ENCODE measurements at regions not wholly inside any gene's neighbourhood (a gene's known extent, or its start where the extent isn't known, plus 50 kb on each side); places are given as distances from the start of the nearest gene placed in this dataset.

DNA sequence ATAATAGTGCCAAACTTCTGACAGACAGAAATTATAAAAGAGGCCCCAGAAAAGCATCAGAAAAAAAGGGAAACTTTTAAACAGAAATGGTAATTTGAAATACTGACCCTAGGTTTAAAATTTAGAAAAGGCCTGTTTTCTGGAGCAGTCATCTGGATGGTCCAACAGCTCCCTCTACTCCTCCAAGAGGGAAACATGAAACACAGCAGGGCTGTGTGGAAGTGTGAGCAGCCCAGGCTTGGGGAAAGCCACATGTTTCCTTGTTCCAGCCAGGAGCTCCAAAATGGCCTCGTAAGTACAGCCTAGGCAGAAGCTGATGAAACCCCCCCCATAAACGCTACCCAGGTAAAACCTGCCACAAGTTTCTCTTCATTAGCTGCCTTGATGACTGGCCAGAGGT, 499.3 kb upstream of the ADAMTS16 start:
- POLR2A ChIA-PET: no interaction called here
- intact Hi-C loops (cut with micrococcal nuclease): no loop called here
- DNase-seq (ENCODE audit: low read depth, low spot score): no peak
- H3K27me3 ChIP-seq (ENCODE audit: control insufficient read depth in 2 of 2, insufficient read depth in 2 of 2, low read length in 2 of 2): no peaks in the 10 kb centered on the region
- peaks cover 4% of the 10 kb centered on the region for H3K9me3 ChIP-seq (replicated peaks; ENCODE audit: control insufficient read depth, insufficient read depth, low read length)
- H3K36me3 ChIP-seq (ENCODE audit: control insufficient read depth in 2 of 2, extremely low read depth in 1 of 2, insufficient read depth in 2 of 2, low read length in 2 of 2): no peaks in the 10 kb centered on the region
- dilution Hi-C loops (cut with MboI; ENCODE audit: extremely low pct_ligation_motif_present, low sequenced_read_pairs): no loop called here
- CTCF ChIA-PET: no interaction called here
- no peaks in the 10 kb centered on the region for H3K79me2 ChIP-seq (ENCODE audit: control insufficient read depth, insufficient read depth, low read length)
- H3K4me1 ChIP-seq (ENCODE audit: control insufficient read depth, extremely low read depth, insufficient read depth, low read length): no peaks in the 10 kb centered on the region
- no peak for TF ChIP-seq EZH2 (IDR thresholded peaks at IDR 0.05; ENCODE audit: borderline replicate concordance, low read depth, low read length, severe bottlenecking)
- no peak for TF ChIP-seq POLR2AphosphoS5 (IDR thresholded peaks at IDR 0.05; ENCODE audit: insufficient read depth, low read depth, low read length)
- TF ChIP-seq GATA2 (IDR thresholded peaks at IDR 0.05; ENCODE audit: insufficient read depth, insufficient read length, low read depth, low read length): no peak
- TF ChIP-seq, protein P1, sequence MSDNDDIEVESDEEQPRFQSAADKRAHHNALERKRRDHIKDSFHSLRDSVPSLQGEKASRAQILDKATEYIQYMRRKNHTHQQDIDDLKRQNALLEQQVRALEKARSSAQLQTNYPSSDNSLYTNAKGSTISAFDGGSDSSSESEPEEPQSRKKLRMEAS (IDR thresholded peaks at IDR 0.05; ENCODE audit: insufficient read depth, insufficient read length): no peak
- TF ChIP-seq MYC (IDR thresholded peaks at IDR 0.05; ENCODE audit: low read depth, low read length): no peak
- TF ChIP-seq FOS (IDR thresholded peaks at IDR 0.05; ENCODE audit: borderline replicate concordance, insufficient read depth, low read length): no peak
- TF ChIP-seq POLR2A (IDR thresholded peaks at IDR 0.05; ENCODE audit: low read depth, low read length): no peak
- TF ChIP-seq, protein P2, sequence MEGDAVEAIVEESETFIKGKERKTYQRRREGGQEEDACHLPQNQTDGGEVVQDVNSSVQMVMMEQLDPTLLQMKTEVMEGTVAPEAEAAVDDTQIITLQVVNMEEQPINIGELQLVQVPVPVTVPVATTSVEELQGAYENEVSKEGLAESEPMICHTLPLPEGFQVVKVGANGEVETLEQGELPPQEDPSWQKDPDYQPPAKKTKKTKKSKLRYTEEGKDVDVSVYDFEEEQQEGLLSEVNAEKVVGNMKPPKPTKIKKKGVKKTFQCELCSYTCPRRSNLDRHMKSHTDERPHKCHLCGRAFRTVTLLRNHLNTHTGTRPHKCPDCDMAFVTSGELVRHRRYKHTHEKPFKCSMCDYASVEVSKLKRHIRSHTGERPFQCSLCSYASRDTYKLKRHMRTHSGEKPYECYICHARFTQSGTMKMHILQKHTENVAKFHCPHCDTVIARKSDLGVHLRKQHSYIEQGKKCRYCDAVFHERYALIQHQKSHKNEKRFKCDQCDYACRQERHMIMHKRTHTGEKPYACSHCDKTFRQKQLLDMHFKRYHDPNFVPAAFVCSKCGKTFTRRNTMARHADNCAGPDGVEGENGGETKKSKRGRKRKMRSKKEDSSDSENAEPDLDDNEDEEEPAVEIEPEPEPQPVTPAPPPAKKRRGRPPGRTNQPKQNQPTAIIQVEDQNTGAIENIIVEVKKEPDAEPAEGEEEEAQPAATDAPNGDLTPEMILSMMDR (IDR thresholded peaks at IDR 0.05; ENCODE audit: extremely low read depth in 1 of 2, insufficient read depth in 1 of 2, low read depth in 1 of 2, low read length in 2 of 2): no peak
- TF ChIP-seq JUN (IDR thresholded peaks at IDR 0.05; ENCODE audit: borderline replicate concordance, insufficient read depth, insufficient read length, low read depth): no peak
- no peak overlapping the region for H3K27ac ChIP-seq (ENCODE audit: insufficient read depth, low read depth, low read length)
- no peak overlapping the region for H3K4me3 ChIP-seq (replicated peaks in 1 of 3; ENCODE audit: insufficient read depth in 1 of 3, low read depth in 1 of 3, low read length in 3 of 3)
- no peak overlapping the region for H3K4me2 ChIP-seq (ENCODE audit: insufficient read depth, low read length)
- no peak for FAIRE-seq
- H3K9me1 ChIP-seq (replicated peaks; ENCODE audit: control insufficient read depth, extremely low read depth, insufficient read depth, low read length): no peaks in the 10 kb centered on the region
- H4K20me1 ChIP-seq (replicated peaks; ENCODE audit: control insufficient read depth, extremely low read depth, insufficient read depth, low read length): no peaks in the 10 kb centered on the region
- BruUV-seq (replicated peaks): no TSS peak
- no peak overlapping the region for H3K9ac ChIP-seq (replicated peaks; ENCODE audit: extremely low read depth, insufficient read depth, low read length)
- H2AFZ ChIP-seq (ENCODE audit: low read depth, low read length): no peak overlapping the region
